ENCODE measurements at regions not wholly inside any gene's neighbourhood (a gene's known extent, or its start where the extent isn't known, plus 50 kb on each side); places are given as distances from the start of the nearest gene placed in this dataset.

DNA sequence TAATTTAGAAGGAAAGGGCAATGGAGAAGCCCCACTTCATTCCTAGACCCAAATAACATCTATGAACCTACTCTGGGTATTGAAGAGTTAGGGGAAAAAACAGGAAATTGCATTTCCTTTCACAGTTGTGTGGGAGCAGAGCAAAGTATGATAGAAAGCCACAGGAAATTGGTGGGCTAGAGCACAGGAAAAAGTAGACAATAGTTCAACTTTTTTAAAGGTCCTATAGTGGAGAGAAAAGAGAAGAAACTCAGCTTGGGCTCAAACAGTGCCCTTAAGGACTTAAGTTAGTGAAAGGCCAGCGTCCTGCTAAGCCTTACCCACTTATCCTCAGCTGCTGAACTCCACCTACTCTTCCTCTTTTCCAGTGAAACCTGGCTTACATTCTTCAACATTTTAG lies 258.1 kb downstream of the DPY19L2 start:
- Histone ChIP-seq H3K9ac (ENCODE audit: low read length) (no peak overlapping the region), H2AK5ac (ENCODE audit: low read length) (no peak overlapping the region), H3K36me3 (ENCODE audit: control insufficient read depth in 1 of 2, insufficient read depth in 2 of 2, low read length in 2 of 2) (no peaks in the 10 kb centered on the region), H3K18ac (ENCODE audit: low read length) (no peak overlapping the region), H3K27me3 (ENCODE audit: insufficient read depth, low read length) (no peaks in the 10 kb centered on the region), H4K8ac (ENCODE audit: low read depth, low read length) (no peak overlapping the region), H4K12ac (ENCODE audit: low read depth, low read length) (no peak overlapping the region), H3K4ac (ENCODE audit: low read depth, low read length) (no peak overlapping the region), H3K4me3 (ENCODE audit: low read depth, low read length) (no peak overlapping the region), H3K4me2 (ENCODE audit: low read length) (no peak overlapping the region), H3K27ac (ENCODE audit: low read depth, low read length) (no peak overlapping the region), H3K14ac (ENCODE audit: low read length) (no peak overlapping the region), H4K91ac (ENCODE audit: low read depth, low read length) (no peak overlapping the region), H2BK120ac (ENCODE audit: insufficient read depth, low read length, poor library complexity) (no peak overlapping the region), H3K79me2 (ENCODE audit: control insufficient read depth, insufficient read depth, low read length, poor library complexity) (no peaks in the 10 kb centered on the region), H2BK5ac (ENCODE audit: low read depth, low read length, poor library complexity) (no peak overlapping the region), H3K23ac (ENCODE audit: low read length) (no peak overlapping the region), H3K79me1 (ENCODE audit: low read length) (no peaks in the 10 kb centered on the region), H3K9me3 (ENCODE audit: insufficient read depth, low read depth, low read length) (peaks cover 2% of the 10 kb centered on the region), H2BK12ac (ENCODE audit: low read length) (no peak overlapping the region), H3K4me1 (ENCODE audit: control insufficient read depth in 1 of 2, insufficient read depth in 2 of 2, low read length in 2 of 2) (no peaks in the 10 kb centered on the region), H2AFZ (ENCODE audit: insufficient read depth, low read length, poor library complexity) (no peak overlapping the region)
- DNase-seq, result no peak
- WGBS (ENCODE audit: extremely low coverage, insufficient coverage, insufficient read length), result no CpG with 5 or more reads among the region's 1 CpG

- WGBS (ENCODE audit: extremely low coverage, insufficient coverage, insufficient read length), result no CpG with 5 or more reads among the region's 2 CpGs
- H3K27ac ChIP-seq (ENCODE audit: low read depth, low read length), result no peak overlapping the region
Measured at GRCh38 chr12:63406781-63407180, 255.8 kb upstream of the AVPR1A start.

DNA sequence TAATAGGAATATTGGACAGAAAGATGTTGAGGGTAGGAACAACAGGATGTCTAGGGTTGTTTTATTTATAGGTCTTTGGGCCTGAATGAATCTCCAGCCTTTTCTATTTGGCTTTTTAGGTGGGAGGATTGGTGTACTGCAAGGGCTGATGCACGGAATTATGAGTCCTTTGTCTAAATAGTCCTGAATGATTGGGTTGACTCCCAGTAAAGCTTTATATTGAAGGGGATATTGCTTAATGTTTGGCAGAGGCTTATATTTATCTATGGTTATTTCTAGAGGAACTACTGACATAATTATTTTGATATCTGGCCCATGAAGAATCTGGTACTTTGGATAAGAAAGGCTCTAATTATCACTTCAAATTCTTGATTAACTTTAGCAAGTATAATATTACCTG lies 253.6 kb upstream of the AVPR1A start:
- Histone ChIP-seq H2AFZ (ENCODE audit: insufficient read depth, low read length, poor library complexity) (no peak overlapping the region), H3K14ac (ENCODE audit: low read length) (no peak overlapping the region), H3K4me3 (ENCODE audit: low read depth, low read length) (no peak overlapping the region), H3K9ac (ENCODE audit: low read length) (no peak overlapping the region), H4K8ac (ENCODE audit: low read depth, low read length) (no peak overlapping the region), H2AK5ac (ENCODE audit: low read length) (no peak overlapping the region), H3K27ac (ENCODE audit: low read depth, low read length) (no peak overlapping the region), H3K4me1 (ENCODE audit: control insufficient read depth in 1 of 2, insufficient read depth in 2 of 2, low read length in 2 of 2) (no peaks in the 10 kb centered on the region), H4K12ac (ENCODE audit: low read depth, low read length) (no peak overlapping the region), H2BK12ac (ENCODE audit: low read length) (no peak overlapping the region), H3K27me3 (ENCODE audit: insufficient read depth, low read length) (no peaks in the 10 kb centered on the region), H3K79me1 (ENCODE audit: low read length) (no peaks in the 10 kb centered on the region), H4K91ac (ENCODE audit: low read depth, low read length) (no peak overlapping the region), H3K4me2 (ENCODE audit: low read length) (no peak overlapping the region), H3K18ac (ENCODE audit: low read length) (no peak overlapping the region), H3K23ac (ENCODE audit: low read length) (no peak overlapping the region), H3K79me2 (ENCODE audit: control insufficient read depth, insufficient read depth, low read length, poor library complexity) (no peaks in the 10 kb centered on the region), H3K9me3 (ENCODE audit: insufficient read depth, low read depth, low read length) (peaks cover 6% of the 10 kb centered on the region), H2BK120ac (ENCODE audit: insufficient read depth, low read length, poor library complexity) (no peak overlapping the region), H2BK5ac (ENCODE audit: low read depth, low read length, poor library complexity) (no peak overlapping the region), H3K4ac (ENCODE audit: low read depth, low read length) (no peak overlapping the region), H3K36me3 (ENCODE audit: control insufficient read depth in 1 of 2, insufficient read depth in 2 of 2, low read length in 2 of 2) (no peaks in the 10 kb centered on the region)
- no CpG with 5 or more reads among the region's 1 CpG for WGBS (ENCODE audit: extremely low coverage, insufficient coverage, insufficient read length)
- no peak for DNase-seq

More at GRCh38 chr12:63406781-63407180, 255.8 kb upstream of the AVPR1A start:
- no peak overlapping the region for H2BK12ac ChIP-seq (ENCODE audit: low read length)
- H3K9ac ChIP-seq (ENCODE audit: low read length), result no peak overlapping the region
- H4K91ac ChIP-seq (ENCODE audit: low read depth, low read length), result no peak overlapping the region
- no peak overlapping the region for H3K14ac ChIP-seq (ENCODE audit: low read length)
- H3K4me1 ChIP-seq (ENCODE audit: control insufficient read depth in 1 of 2, insufficient read depth in 2 of 2, low read length in 2 of 2), result no peaks in the 10 kb centered on the region
- no peaks in the 10 kb centered on the region for H3K27me3 ChIP-seq (ENCODE audit: insufficient read depth, low read length)
- DNase-seq, result peak in 1 of 2 donors; percentile 4
- no peak overlapping the region for H3K23ac ChIP-seq (ENCODE audit: low read length)
- no peaks in the 10 kb centered on the region for H3K36me3 ChIP-seq (ENCODE audit: control insufficient read depth in 1 of 2, insufficient read depth in 2 of 2, low read length in 2 of 2)
- no peaks in the 10 kb centered on the region for H3K79me2 ChIP-seq (ENCODE audit: control insufficient read depth, insufficient read depth, low read length, poor library complexity)
- H2AK5ac ChIP-seq (ENCODE audit: low read length), result no peak overlapping the region
- no peak overlapping the region for H3K18ac ChIP-seq (ENCODE audit: low read length)
- H2BK120ac ChIP-seq (ENCODE audit: insufficient read depth, low read length, poor library complexity), result no peak overlapping the region
- H3K4ac ChIP-seq (ENCODE audit: low read depth, low read length), result no peak overlapping the region
- H2BK5ac ChIP-seq (ENCODE audit: low read depth, low read length, poor library complexity), result no peak overlapping the region
- no peaks in the 10 kb centered on the region for H3K79me1 ChIP-seq (ENCODE audit: low read length)
- H4K8ac ChIP-seq (ENCODE audit: low read depth, low read length), result no peak overlapping the region
- H3K9me3 ChIP-seq (ENCODE audit: insufficient read depth, low read depth, low read length), result no peaks in the 10 kb centered on the region
- H2AFZ ChIP-seq (ENCODE audit: insufficient read depth, low read length, poor library complexity), result no peak overlapping the region
- no peak overlapping the region for H4K12ac ChIP-seq (ENCODE audit: low read depth, low read length)
- no peak overlapping the region for H3K4me2 ChIP-seq (ENCODE audit: low read length)
- no peak overlapping the region for H3K4me3 ChIP-seq (ENCODE audit: low read depth, low read length)

DNA sequence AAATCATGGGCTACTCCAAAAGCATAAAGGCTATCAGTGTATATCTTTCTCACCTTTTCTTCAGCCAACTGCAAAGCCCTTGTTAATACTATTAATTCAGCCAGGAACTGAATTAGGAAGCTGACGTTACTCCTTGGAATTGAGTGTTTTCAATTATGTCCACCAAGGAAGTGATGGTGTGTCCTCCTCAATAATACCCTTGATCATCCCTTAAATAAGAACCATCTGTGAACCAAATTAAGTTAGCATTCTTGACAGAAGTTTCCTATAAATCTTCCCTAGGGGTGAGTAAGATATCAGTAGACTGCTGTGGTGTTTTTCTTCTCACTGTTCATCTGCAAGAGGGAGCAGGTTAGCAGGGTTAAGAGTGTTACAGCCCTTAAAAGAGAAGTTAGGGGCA lies 252.3 kb upstream of the AVPR1A start:
- DNase-seq, result no peak
- H4K91ac ChIP-seq (ENCODE audit: low read depth, low read length), result no peak overlapping the region
- H2BK5ac ChIP-seq (ENCODE audit: low read depth, low read length, poor library complexity), result no peak overlapping the region
- no peak overlapping the region for H3K4ac ChIP-seq (ENCODE audit: low read depth, low read length)
- H3K27me3 ChIP-seq (ENCODE audit: insufficient read depth, low read length), result no peaks in the 10 kb centered on the region
- peaks cover 9% of the 10 kb centered on the region for H3K9me3 ChIP-seq (ENCODE audit: insufficient read depth, low read depth, low read length)
- WGBS (ENCODE audit: extremely low coverage, insufficient coverage, insufficient read length), result no CpG with 5 or more reads among the region's 1 CpG
- no peaks in the 10 kb centered on the region for H3K4me1 ChIP-seq (ENCODE audit: control insufficient read depth in 1 of 2, insufficient read depth in 2 of 2, low read length in 2 of 2)
- no peak overlapping the region for H3K27ac ChIP-seq (ENCODE audit: low read depth, low read length)
- no peak overlapping the region for H3K23ac ChIP-seq (ENCODE audit: low read length)
- H3K4me2 ChIP-seq (ENCODE audit: low read length), result no peak overlapping the region
- H2AK5ac ChIP-seq (ENCODE audit: low read length), result no peak overlapping the region
- H3K79me2 ChIP-seq (ENCODE audit: control insufficient read depth, insufficient read depth, low read length, poor library complexity), result no peaks in the 10 kb centered on the region
- H3K36me3 ChIP-seq (ENCODE audit: control insufficient read depth in 1 of 2, insufficient read depth in 2 of 2, low read length in 2 of 2), result no peaks in the 10 kb centered on the region
- no peak overlapping the region for H3K18ac ChIP-seq (ENCODE audit: low read length)
- no peak overlapping the region for H2BK120ac ChIP-seq (ENCODE audit: insufficient read depth, low read length, poor library complexity)
- no peak overlapping the region for H4K12ac ChIP-seq (ENCODE audit: low read depth, low read length)
- no peak overlapping the region for H3K4me3 ChIP-seq (ENCODE audit: low read depth, low read length)
- H3K79me1 ChIP-seq (ENCODE audit: low read length), result no peaks in the 10 kb centered on the region
- H3K9ac ChIP-seq (ENCODE audit: low read length), result no peak overlapping the region
- no peak overlapping the region for H4K8ac ChIP-seq (ENCODE audit: low read depth, low read length)
- H3K14ac ChIP-seq (ENCODE audit: low read length), result no peak overlapping the region
- H2AFZ ChIP-seq (ENCODE audit: insufficient read depth, low read length, poor library complexity), result no peak overlapping the region
- H2BK12ac ChIP-seq (ENCODE audit: low read length), result no peak overlapping the region
